Liver (tissue), 8 donors: ENCODE measurements at regions not wholly inside any gene's neighbourhood (a gene's known extent, or its start where the extent isn't known, plus 50 kb on each side); places are given as distances from the start of the nearest gene placed in this dataset.
"Not testable (repeated sequence)": the region's sequence is repeated elsewhere in the genome, so short reads cannot be mapped to it uniquely, and the experiment has no call there.

Experiments used
- DNase-seq: peaks from one replicate; pipeline ENCODE4 v3.0.0-alpha.2; 2017; ENCODE audit warnings: low spot score
- H3K27ac ChIP-seq, 2 donors: one replicate each; pipeline ENCODE4 v1.7.0; 2013; ENCODE audit warnings: inconsistent platforms in 2 of 2, low read length in 2 of 2, control low read depth in 1 of 2, low read depth in 1 of 2, mild to moderate bottlenecking in 1 of 2
- H3K27me3 ChIP-seq, 4 donors: one replicate each; pipeline versions ENCODE4 v1.6.1 to v1.7.0; 2013; ENCODE audit warnings: low read length in 3 of 4, inconsistent platforms in 1 of 4, mild to moderate bottlenecking in 1 of 4, moderate library complexity in 1 of 4; ENCODE audit not compliant: control insufficient read depth in 4 of 4, insufficient read depth in 4 of 4
- H3K36me3 ChIP-seq, 4 donors: one replicate each; pipeline versions ENCODE4 v1.6.1 to v1.7.0; 2013; ENCODE audit warnings: low read length in 3 of 4, mild to moderate bottlenecking in 3 of 4, low read depth in 1 of 4, moderate library complexity in 1 of 4; ENCODE audit not compliant: control insufficient read depth in 4 of 4, insufficient read depth in 3 of 4
- H3K4me1 ChIP-seq, 4 donors: one replicate each; pipeline versions ENCODE4 v1.6.1 to v1.7.0; 2013; ENCODE audit warnings: low read length in 3 of 4, mild to moderate bottlenecking in 3 of 4, moderate library complexity in 1 of 4; ENCODE audit not compliant: control insufficient read depth in 4 of 4, insufficient read depth in 4 of 4
- H3K4me3 ChIP-seq, 3 donors: one replicate each; pipeline versions ENCODE4 v1.6.1 to v1.7.0; 2013; ENCODE audit warnings: low read length in 3 of 3, control low read depth in 1 of 3, low read depth in 1 of 3, mild to moderate bottlenecking in 1 of 3
- H3K9ac ChIP-seq, 2 donors: one replicate each; pipeline ENCODE4 v1.7.0; 2013; ENCODE audit warnings: low read length in 2 of 2, mild to moderate bottlenecking in 2 of 2, moderate library complexity in 2 of 2, control low read depth in 1 of 2, low read depth in 1 of 2
- H3K9me3 ChIP-seq, 4 donors: one replicate each; pipeline versions ENCODE4 v1.6.1 to v1.7.0; 2013; ENCODE audit warnings: low read length in 3 of 4; ENCODE audit not compliant: control insufficient read depth in 4 of 4
- ATF3 ChIP-seq: IDR thresholded peaks from 2 replicates; pipeline ENCODE4 v1.6.1; 2016; ENCODE audit warnings: antibody characterized with exemption
- CTCF ChIP-seq: fragments of 150-350 bp; IDR thresholded peaks from 2 replicates; pipeline ENCODE4 v1.5.1; 2017; ENCODE audit warnings: improper control_type of control experiment, low read depth, low read length; ENCODE audit not compliant: missing input control
- EGR1 ChIP-seq, 2 donors: IDR thresholded peaks; 2 replicates each; pipeline ENCODE4 v1.6.1; 2016 to 2018; ENCODE audit warnings: antibody characterized with exemption in 2 of 2, low read depth in 2 of 2
- FOXA2 ChIP-seq: IDR thresholded peaks from 2 replicates; pipeline ENCODE4 v1.6.1; 2016; ENCODE audit warnings: antibody characterized with exemption
- HNF4A ChIP-seq, 2 donors: conservative IDR thresholded peaks; 2 replicates each; pipeline ENCODE4 v1.6.1; 2016; ENCODE audit warnings: antibody characterized with exemption in 2 of 2, mild to moderate bottlenecking in 2 of 2
- HNF4G ChIP-seq: IDR thresholded peaks from 2 replicates; pipeline ENCODE4 v1.6.1; 2016; ENCODE audit warnings: antibody characterized with exemption
- NR2F2 ChIP-seq: IDR thresholded peaks from 2 replicates; pipeline ENCODE4 v1.6.1; 2016; ENCODE audit warnings: antibody characterized with exemption
- RAD21 ChIP-seq, 2 donors: IDR thresholded peaks; 2 replicates each; pipeline ENCODE4 v1.6.1; 2016; ENCODE audit warnings: antibody characterized with exemption in 2 of 2, mild to moderate bottlenecking in 2 of 2
- RXRA ChIP-seq, 2 donors: IDR thresholded peaks; 2 replicates each; pipeline ENCODE4 v1.6.1; 2017 to 2018; ENCODE audit warnings: antibody characterized with exemption in 2 of 2, mild to moderate bottlenecking in 1 of 2
- YY1 ChIP-seq: IDR thresholded peaks from 2 replicates; pipeline ENCODE4 v1.6.1; 2016; ENCODE audit warnings: antibody characterized with exemption, mild to moderate bottlenecking
- WGBS: extraction: QIAGEN DNeasy Blood & Tissue Kit; methylation state at CpG from one replicate; pipeline ENCODE4 v1.1.7; 2013; 5-methylcytosine and 5-hydroxymethylcytosine counted together
- donor health status: healthy.
- donor health status: healthy.
- donor health status: healthy.
- donor health status: healthy.
- donor health status: healthy.

GRCh38 chr4:167854881-167855280 is 237.5 kb upstream of the ANXA10 start:
- no peak overlapping the region for H3K27ac ChIP-seq
- H3K4me3 ChIP-seq, result no peak overlapping the region
- H3K4me1 ChIP-seq, result no peaks in the 10 kb centered on the region
- no peaks in the 10 kb centered on the region for H3K36me3 ChIP-seq
- no peak for DNase-seq
- no peaks in the 10 kb centered on the region for H3K9me3 ChIP-seq
- no peak for TF ChIP-seq HNF4G
- no peak for TF ChIP-seq RXRA (IDR thresholded peaks at IDR 0.05)
- H3K27me3 ChIP-seq, result peaks cover 0 to 4% (median 0%) of the 10 kb centered on the region in 4 donors
- H3K9ac ChIP-seq, result no peak overlapping the region
- 50% methylated on average over 2 of the region's 2 CpGs for WGBS

GRCh38 chr4:167858127-167858526 is 234.2 kb upstream of the ANXA10 start:
- H3K27me3 ChIP-seq, H3K36me3 ChIP-seq, H3K9me3 ChIP-seq, H3K4me1 ChIP-seq, H3K9ac ChIP-seq, DNase-seq, H3K27ac ChIP-seq, H3K4me3 ChIP-seq: not testable (repeated sequence)
- 85% methylated on average over 14 of the region's 15 CpGs for WGBS

GRCh38 chr4:167867191-167867590 is 225.1 kb upstream of the ANXA10 start:
- 46% methylated on average over 3 of the region's 3 CpGs for WGBS
- no peaks in the 10 kb centered on the region for H3K9me3 ChIP-seq
- peaks cover 0 to 2% (median 0%) of the 10 kb centered on the region in 4 donors for H3K27me3 ChIP-seq
- peaks cover 0 to 2% (median 0%) of the 10 kb centered on the region in 4 donors for H3K4me1 ChIP-seq
- no peak for DNase-seq
- no peaks in the 10 kb centered on the region for H3K36me3 ChIP-seq
- no peak for TF ChIP-seq HNF4A (conservative IDR thresholded peaks at IDR 0.05)
- TF ChIP-seq RXRA (IDR thresholded peaks at IDR 0.05), result no peak
- TF ChIP-seq HNF4G, result no peak
- TF ChIP-seq CTCF, result no peak
- TF ChIP-seq NR2F2, result no peak
- no peak for TF ChIP-seq RAD21 (IDR thresholded peaks at IDR 0.05)
- TF ChIP-seq YY1, result no peak
- TF ChIP-seq ATF3, result no peak
- no peak for TF ChIP-seq FOXA2
- no peak overlapping the region for H3K27ac ChIP-seq
- H3K9ac ChIP-seq, result no peak overlapping the region
- H3K4me3 ChIP-seq, result no peak overlapping the region

- no peak for DNase-seq
- Histone ChIP-seq H3K36me3 (no peaks in the 10 kb centered on the region), H3K9ac (no peak overlapping the region), H3K4me1 (peaks cover 0 to 2% (median 0%) of the 10 kb centered on the region in 4 donors), H3K4me3 (no peak overlapping the region), H3K27ac (no peak overlapping the region), H3K9me3 (no peaks in the 10 kb centered on the region), H3K27me3 (peaks cover 0 to 2% (median 0%) of the 10 kb centered on the region in 4 donors)
- TF ChIP-seq EGR1 (IDR thresholded peaks at IDR 0.05; ENCODE audit: low read depth in 2 of 2), result no peak
- 37% methylated on average over 1 of the region's 1 CpG for WGBS
Observed at GRCh38 chr4:167868163-167868562, 224.2 kb upstream of the ANXA10 start.
